ENCODE measurements at regions not wholly inside any gene's neighbourhood (a gene's known extent, or its start where the extent isn't known, plus 50 kb on each side); places are given as distances from the start of the nearest gene placed in this dataset.

DNA sequence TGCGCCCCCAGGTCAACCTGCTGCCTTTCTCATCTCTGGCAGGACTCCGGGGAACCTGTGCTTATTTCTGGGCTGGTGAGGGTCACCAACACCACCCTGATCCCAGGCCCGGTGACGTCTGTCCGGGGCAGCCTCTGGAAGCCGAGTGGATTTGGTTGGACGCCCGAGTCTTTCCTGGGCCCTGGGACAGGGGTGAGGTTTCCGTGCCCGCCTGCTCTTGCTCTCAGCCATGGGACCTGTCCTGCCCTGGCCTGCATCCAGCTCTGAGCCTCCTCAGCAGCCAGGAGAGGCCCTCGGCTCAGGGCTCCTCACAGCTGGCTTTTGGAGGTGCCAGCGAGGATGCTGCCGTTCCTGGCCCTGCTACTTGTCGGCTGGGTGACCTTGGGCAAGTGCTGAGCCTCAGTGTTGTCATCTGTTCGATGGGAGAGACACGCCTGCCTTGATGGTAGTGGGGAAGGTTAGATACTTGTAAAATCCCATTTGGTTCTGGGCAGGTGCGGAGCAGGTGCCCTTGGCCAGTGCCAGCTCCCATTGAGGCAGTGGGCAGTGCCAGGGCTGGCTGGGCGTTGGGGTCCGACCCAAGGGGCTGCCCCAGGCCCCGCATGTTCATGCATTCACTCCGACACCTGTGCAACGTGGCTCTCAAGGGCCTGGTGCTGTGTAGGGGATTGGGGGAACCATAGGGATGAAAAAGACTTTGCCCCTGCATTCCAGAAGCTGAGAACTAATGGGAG, 58.9 kb upstream of the THY1 start:
- TF ChIP-seq CTCF (conservative IDR thresholded peaks at IDR 0.05; ENCODE audit: low read length) = peak; percentile 68; the same call in 1 of the 2 replicates
- no peak for TF ChIP-seq EZH2phosphoT487 (IDR thresholded peaks at IDR 0.05; ENCODE audit: borderline replicate concordance, low read depth, low read length)

All from OCI-LY7 (cell line).